OCI-LY7 (cell line): ENCODE measurements at regions not wholly inside any gene's neighbourhood (a gene's known extent, or its start where the extent isn't known, plus 50 kb on each side); places are given as distances from the start of the nearest gene placed in this dataset.

Experiments used
- BruUV-seq: library from RNA; stranded (reverse); fragments of 400-500 nt; replicated peaks from 2 replicates; lab custom pipeline; 2021; lab: Mats Ljungman, UMichigan
- CTCF ChIA-PET: fragments of 300-600 bp; sonication (Branson Sonifier 250); formaldehyde crosslinking; loops from one replicate; lab custom pipeline; 2022; ENCODE audit warnings: antibody characterized with exemption; ENCODE audit not compliant: unreplicated experiment; lab: Charles Lee
- POLR2A ChIA-PET: fragments of 300-600 bp; sonication (Branson Sonifier 250); formaldehyde crosslinking; loops from one replicate; lab custom pipeline; 2022; ENCODE audit warnings: antibody characterized with exemption; lab: Charles Lee
- DNase-seq: peaks from one replicate; pipeline ENCODE4 v3.0.0-alpha.2; 2015; ENCODE audit warnings: low spot score
- H2AFZ ChIP-seq: fragments of 200-600 bp; sonication (generic), shearing (Covaris generic); 2 replicates; pipeline ENCODE4 v1.6.1; 2014; ENCODE audit warnings: mild to moderate bottlenecking, antibody characterized with exemption, low read length, moderate library complexity
- H3K27ac ChIP-seq: fragments of 200-600 bp; sonication (generic); 2 replicates; pipeline ENCODE4 v1.5.1; 2014; ENCODE audit warnings: mixed run types, low read depth, mild to moderate bottlenecking, moderate library complexity, low read length, inconsistent platforms; ENCODE audit not compliant: poor library complexity, severe bottlenecking
- H3K36me3 ChIP-seq: fragments of 200-600 bp; sonication (generic); 2 replicates; pipeline ENCODE4 v1.6.1; 2014; ENCODE audit warnings: mild to moderate bottlenecking, antibody characterized with exemption, low read length, moderate library complexity, mixed read lengths; ENCODE audit not compliant: insufficient read depth
- H3K4me1 ChIP-seq: fragments of 200-600 bp; sonication (generic); 2 replicates; pipeline ENCODE4 v1.5.1; 2014; ENCODE audit warnings: mild to moderate bottlenecking, low read length; ENCODE audit not compliant: insufficient read depth, poor library complexity, severe bottlenecking
- H3K4me2 ChIP-seq: fragments of 200-600 bp; sonication (generic); 2 replicates; pipeline ENCODE4 v1.6.1; 2014; ENCODE audit warnings: mild to moderate bottlenecking, low read length
- H3K4me3 ChIP-seq: fragments of 200-600 bp; sonication (generic); 2 replicates; pipeline ENCODE4 v1.5.1; 2014; ENCODE audit warnings: mild to moderate bottlenecking, low read depth, low read length; ENCODE audit not compliant: poor library complexity, severe bottlenecking
- H3K79me2 ChIP-seq: fragments of 200-600 bp; sonication (generic); 2 replicates; pipeline ENCODE4 v1.6.1; 2016; ENCODE audit warnings: low read depth, mild to moderate bottlenecking, low read length, moderate library complexity, mixed read lengths; ENCODE audit not compliant: insufficient read depth
- H3K9me2 ChIP-seq: fragments of 200-600 bp; sonication (generic); 2 replicates; pipeline ENCODE4 v1.6.1; 2016; ENCODE audit warnings: mild to moderate bottlenecking, low read length, mixed read lengths; ENCODE audit not compliant: insufficient read depth
- H3K9me3 ChIP-seq: fragments of 200-600 bp; sonication (generic); 2 replicates; pipeline ENCODE4 v1.6.1; 2014; ENCODE audit warnings: mild to moderate bottlenecking, mixed run types, low read length, mixed read lengths
- H4K20me1 ChIP-seq: fragments of 200-600 bp; sonication (generic); 2 replicates; pipeline ENCODE4 v1.6.1; 2014; ENCODE audit warnings: mild to moderate bottlenecking, antibody characterized with exemption, low read length, moderate library complexity, mixed read lengths; ENCODE audit not compliant: insufficient read depth
- CTCF ChIP-seq: fragments of 200-600 bp; sonication (generic); conservative IDR thresholded peaks from 2 replicates; pipeline ENCODE4 v1.5.1; 2014; ENCODE audit warnings: mild to moderate bottlenecking, antibody characterized with exemption, low read length, moderate library complexity, mixed read lengths
- EZH2phosphoT487 ChIP-seq: fragments of 200-600 bp; sonication (generic); IDR thresholded peaks from 2 replicates; pipeline ENCODE4 v1.6.1; 2018; ENCODE audit warnings: low read depth, borderline replicate concordance, mild to moderate bottlenecking, mixed run types, antibody characterized with exemption, low read length, moderate library complexity, mixed read lengths
- intact Hi-C: fragments of 100-400 bp; cut with micrococcal nuclease; formaldehyde crosslinking; loops from one replicate; pipeline ENCODE4 v1.10.0; 2022; ENCODE audit not compliant: unreplicated experiment

GRCh38 chrY:8352201-8352600, 985.1 kb upstream of the TSPY4 start:
- intact Hi-C loops: no loop called here
- CTCF ChIA-PET: no interaction called here
- Histone ChIP-seq H3K79me2 (no peaks in the 10 kb centered on the region), H3K9me3 (no peaks in the 10 kb centered on the region), H3K9me2 (no peaks in the 10 kb centered on the region), H4K20me1 (no peaks in the 10 kb centered on the region), H2AFZ (no peak overlapping the region), H3K4me3 (no peak overlapping the region), H3K4me1 (no peaks in the 10 kb centered on the region), H3K36me3 (no peaks in the 10 kb centered on the region), H3K27ac (no peak overlapping the region), H3K4me2 (no peak overlapping the region)
- BruUV-seq: no TSS peak
- POLR2A ChIA-PET: no interaction called here
- TF ChIP-seq EZH2phosphoT487 (no peak), CTCF (no peak)
- DNase-seq: no peak

GRCh38 chrY:8358161-8358560, 979.1 kb upstream of the TSPY4 start:
- Histone ChIP-seq H3K9me3 (no peaks in the 10 kb centered on the region), H3K9me2 (no peaks in the 10 kb centered on the region), H3K4me3 (no peak overlapping the region), H3K36me3 (no peaks in the 10 kb centered on the region), H4K20me1 (no peaks in the 10 kb centered on the region), H3K4me2 (no peak overlapping the region), H3K27ac (no peak overlapping the region), H2AFZ (no peak overlapping the region), H3K79me2 (no peaks in the 10 kb centered on the region), H3K4me1 (no peaks in the 10 kb centered on the region)
- no TSS peak for BruUV-seq
- no peak for DNase-seq
- intact Hi-C loops: no loop called here
- POLR2A ChIA-PET: no interaction called here
- CTCF ChIA-PET: no interaction called here
- TF ChIP-seq CTCF (no peak), EZH2phosphoT487 (no peak)

GRCh38 chrY:8361715-8362114, 975.5 kb upstream of the TSPY4 start:
- intact Hi-C loops: no loop called here

More at GRCh38 chrY:8361715-8362114, 975.5 kb upstream of the TSPY4 start:
- no peaks in the 10 kb centered on the region for H4K20me1 ChIP-seq
- H3K9me2 ChIP-seq: no peaks in the 10 kb centered on the region
- H3K36me3 ChIP-seq: no peaks in the 10 kb centered on the region
- H3K4me1 ChIP-seq: no peaks in the 10 kb centered on the region
- no peak overlapping the region for H3K4me3 ChIP-seq
- ChIA-PET POLR2A (no interaction called here), CTCF (no interaction called here)
- TF ChIP-seq EZH2phosphoT487 (no peak), CTCF (no peak)
- no peak overlapping the region for H2AFZ ChIP-seq
- no peaks in the 10 kb centered on the region for H3K9me3 ChIP-seq
- DNase-seq: no peak
- no peaks in the 10 kb centered on the region for H3K79me2 ChIP-seq
- H3K4me2 ChIP-seq: no peak overlapping the region
- H3K27ac ChIP-seq: no peak overlapping the region
- BruUV-seq: no TSS peak
